Mesendoderm (in vitro differentiated cells): ENCODE measurements at regions not wholly inside any gene's neighbourhood (a gene's known extent, or its start where the extent isn't known, plus 50 kb on each side); places are given as distances from the start of the nearest gene placed in this dataset.

ENCODE experiments used
- DNase-seq: peaks from one replicate; pipeline ENCODE4 v3.0.0; 2013
- H2AK5ac ChIP-seq: 2 replicates; pipeline ENCODE4 v1.6.1; 2013; ENCODE audit warnings: low read length, inconsistent platforms
- H2BK120ac ChIP-seq: 2 replicates; pipeline ENCODE4 v1.6.1; 2013; ENCODE audit warnings: low read depth, mild to moderate bottlenecking, low read length, moderate library complexity, mixed read lengths
- H2BK15ac ChIP-seq: replicated peaks from 2 replicates; pipeline ENCODE4 v1.6.1; 2013; ENCODE audit warnings: low read depth, mild to moderate bottlenecking, moderate library complexity
- H2BK5ac ChIP-seq: 2 replicates; pipeline ENCODE4 v1.6.1; 2013; ENCODE audit warnings: low read length, inconsistent platforms
- H3K18ac ChIP-seq: 2 replicates; pipeline ENCODE4 v1.6.1; 2013; ENCODE audit warnings: mild to moderate bottlenecking, low read length, mixed read lengths
- H3K23ac ChIP-seq: one replicate; pipeline ENCODE4 v1.6.1; 2013; ENCODE audit warnings: low read length
- H3K27ac ChIP-seq: 2 replicates; pipeline ENCODE4 v1.5.1; 2013; ENCODE audit warnings: low read depth, mild to moderate bottlenecking, inconsistent platforms, low read length, moderate library complexity
- H3K27me3 ChIP-seq: 2 replicates; pipeline ENCODE4 v1.6.1; 2013; ENCODE audit warnings: low read length, control low read depth, mild to moderate bottlenecking, inconsistent platforms; ENCODE audit not compliant: insufficient read depth, poor library complexity
- H3K36me3 ChIP-seq: 2 replicates; pipeline ENCODE4 v1.6.1; 2013; ENCODE audit warnings: low read length, inconsistent platforms; ENCODE audit not compliant: control insufficient read depth, insufficient read depth
- H3K4ac ChIP-seq: one replicate; pipeline ENCODE4 v1.6.1; 2013; ENCODE audit warnings: low read depth, mild to moderate bottlenecking, low read length, moderate library complexity
- H3K4me1 ChIP-seq: 2 replicates; pipeline ENCODE4 v1.6.1; 2013; ENCODE audit warnings: low read depth, low read length, inconsistent platforms; ENCODE audit not compliant: control insufficient read depth
- H3K4me2 ChIP-seq: 2 replicates; pipeline ENCODE4 v1.6.1; 2013; ENCODE audit warnings: low read length
- H3K4me3 ChIP-seq: 2 replicates; pipeline ENCODE4 v1.5.1; 2013; ENCODE audit warnings: mild to moderate bottlenecking, low read length
- H3K56ac ChIP-seq: one replicate; pipeline ENCODE4 v1.6.1; 2013; ENCODE audit warnings: low read length
- H3K79me1 ChIP-seq: 2 replicates; pipeline ENCODE4 v1.6.1; 2013; ENCODE audit warnings: low read length, inconsistent platforms
- H3K79me2 ChIP-seq: 2 replicates; pipeline ENCODE4 v1.6.1; 2013; ENCODE audit warnings: mild to moderate bottlenecking, low read length; ENCODE audit not compliant: control insufficient read depth, insufficient read depth
- H3K9ac ChIP-seq: 2 replicates; pipeline ENCODE4 v1.6.1; 2013; ENCODE audit warnings: low read length, inconsistent platforms
- H4K5ac ChIP-seq: one replicate; pipeline ENCODE4 v1.6.1; 2013; ENCODE audit warnings: low read length
- H4K8ac ChIP-seq: one replicate; pipeline ENCODE4 v1.6.1; 2013; ENCODE audit warnings: low read depth, mild to moderate bottlenecking, control low read depth, low read length, moderate library complexity
- WGBS: extraction: QIAGEN DNeasy Blood & Tissue Kit; methylation state at CpG from one replicate; pipeline ENCODE4 v1.1.7; 2013; ENCODE audit warnings: low lambda C conversion rate, missing lambda C conversion rate; ENCODE audit not compliant: insufficient coverage; ENCODE audit errors: extremely low coverage; 5-methylcytosine and 5-hydroxymethylcytosine counted together

GRCh38 chr10:61825001-61825400, 76.5 kb upstream of the ARID5B start:
- Histone ChIP-seq H2BK5ac (no peak overlapping the region), H2BK120ac (no peak overlapping the region), H3K27me3 (no peaks in the 10 kb centered on the region), H3K9ac (no peak overlapping the region), H3K79me2 (no peaks in the 10 kb centered on the region), H4K5ac (no peak overlapping the region), H3K56ac (no peak overlapping the region), H2BK15ac (no peak overlapping the region), H4K8ac (no peak overlapping the region), H2AK5ac (no peak overlapping the region), H3K4me3 (no peak overlapping the region), H3K23ac (no peak overlapping the region), H3K18ac (no peak overlapping the region), H3K4ac (no peak overlapping the region), H3K79me1 (no peaks in the 10 kb centered on the region), H3K27ac (no peak overlapping the region), H3K4me1 (peaks cover 2% of the 10 kb centered on the region), H3K36me3 (no peaks in the 10 kb centered on the region), H3K4me2 (no peak overlapping the region)
- no CpG with 5 or more reads among the region's 5 CpGs for WGBS
- DNase-seq = no peak

DNA sequence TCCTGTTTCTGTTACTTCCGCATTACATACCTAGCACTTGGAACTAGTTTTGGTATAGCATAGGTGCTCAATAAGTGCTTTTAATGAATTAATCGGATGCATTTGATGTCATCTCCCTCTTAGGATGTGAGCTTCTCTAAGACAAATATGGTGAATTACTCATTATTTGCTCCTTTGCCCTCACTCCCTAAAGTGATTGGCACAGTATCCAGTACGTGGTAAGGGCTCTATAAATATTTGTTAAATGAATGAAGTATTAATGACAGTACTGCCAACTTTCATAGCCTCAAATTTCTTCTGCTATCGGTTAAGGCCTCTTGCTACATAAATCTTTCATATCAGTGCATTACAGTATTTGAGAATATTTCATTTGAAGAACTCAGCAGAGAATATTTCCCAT, 75.9 kb upstream of the ARID5B start:
- no peak overlapping the region for H3K4ac ChIP-seq
- no CpG with 5 or more reads among the region's 4 CpGs for WGBS
- H3K4me1 ChIP-seq = peaks cover 2% of the 10 kb centered on the region

DNA sequence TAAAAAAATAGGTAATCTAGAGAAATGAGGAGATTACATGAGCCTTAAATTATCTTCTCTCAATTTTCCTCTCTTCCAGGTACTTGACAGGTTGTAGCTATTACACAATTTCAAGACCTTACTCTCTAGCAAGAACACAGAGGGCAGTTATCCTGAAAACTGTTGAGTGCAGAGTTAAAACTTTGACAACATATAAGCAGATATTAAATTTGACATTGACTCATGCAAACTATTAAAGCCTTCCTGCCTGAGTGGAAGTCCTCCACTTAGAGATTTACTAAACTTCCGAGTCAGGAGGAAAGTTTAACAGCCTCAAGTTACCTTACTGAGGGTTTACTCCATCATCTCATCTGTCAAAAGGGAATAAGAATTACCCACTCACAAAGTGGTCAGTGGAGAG, 73.5 kb upstream of the ARID5B start:
- no peak for DNase-seq
- Histone ChIP-seq H3K79me2 (no peaks in the 10 kb centered on the region), H4K8ac (no peak overlapping the region)

More for the DNA sequence above, 75.9 kb upstream of the ARID5B start:
- no peak overlapping the region for H2BK15ac ChIP-seq
- no peak overlapping the region for H4K8ac ChIP-seq
- no peaks in the 10 kb centered on the region for H3K27me3 ChIP-seq
- H3K79me2 ChIP-seq = no peaks in the 10 kb centered on the region
- no peak overlapping the region for H3K18ac ChIP-seq
- H2BK120ac ChIP-seq = no peak overlapping the region
- H3K4me3 ChIP-seq = no peak overlapping the region
- no peak overlapping the region for H3K4me2 ChIP-seq
- H3K79me1 ChIP-seq = no peaks in the 10 kb centered on the region
- H3K27ac ChIP-seq = no peak overlapping the region
- H3K56ac ChIP-seq = no peak overlapping the region
- no peaks in the 10 kb centered on the region for H3K36me3 ChIP-seq
- no peak overlapping the region for H4K5ac ChIP-seq
- no peak for DNase-seq
- no peak overlapping the region for H3K23ac ChIP-seq
- no peak overlapping the region for H3K9ac ChIP-seq
- H2AK5ac ChIP-seq = no peak overlapping the region
- H2BK5ac ChIP-seq = no peak overlapping the region

DNA sequence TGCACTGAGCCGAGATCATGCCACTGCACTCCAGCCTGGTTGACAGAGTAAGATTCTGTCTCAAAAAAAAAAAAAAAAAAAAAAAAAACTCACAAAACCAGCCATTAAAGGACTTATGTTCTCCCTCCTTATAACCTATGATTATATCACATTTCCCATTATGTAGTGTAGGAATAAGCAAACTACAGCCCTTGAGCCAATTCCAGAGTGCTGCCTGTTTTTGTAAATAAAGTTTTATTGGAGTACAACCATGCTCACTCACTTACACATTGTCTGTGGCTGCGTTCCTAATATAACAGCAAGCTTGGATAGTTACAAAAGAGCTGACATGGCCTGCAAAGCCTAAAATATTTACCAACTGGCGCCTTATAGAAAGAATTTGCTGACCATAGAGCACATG, 72.7 kb upstream of the ARID5B start:
- Histone ChIP-seq H3K18ac (no peak overlapping the region), H4K8ac (no peak overlapping the region), H3K4me1 (no peaks in the 10 kb centered on the region), H3K4ac (no peak overlapping the region), H2AK5ac (no peak overlapping the region), H4K5ac (no peak overlapping the region), H3K56ac (no peak overlapping the region), H3K4me3 (no peak overlapping the region), H3K4me2 (no peak overlapping the region), H3K36me3 (no peaks in the 10 kb centered on the region), H3K27me3 (no peaks in the 10 kb centered on the region), H3K23ac (no peak overlapping the region), H2BK15ac (no peak overlapping the region), H3K79me1 (no peaks in the 10 kb centered on the region), H3K9ac (no peak overlapping the region), H3K27ac (no peak overlapping the region), H2BK120ac (no peak overlapping the region), H3K79me2 (no peaks in the 10 kb centered on the region), H2BK5ac (no peak overlapping the region)
- WGBS = no CpG with 5 or more reads among the region's 3 CpGs
- DNase-seq = no peak

More for the DNA sequence above, 73.5 kb upstream of the ARID5B start:
- no CpG with 5 or more reads among the region's 1 CpG for WGBS
- H2BK5ac ChIP-seq = no peak overlapping the region
- no peak overlapping the region for H3K9ac ChIP-seq
- no peak overlapping the region for H2AK5ac ChIP-seq
- H3K23ac ChIP-seq = no peak overlapping the region
- no peak overlapping the region for H3K18ac ChIP-seq
- H3K4me3 ChIP-seq = no peak overlapping the region
- H4K5ac ChIP-seq = no peak overlapping the region
- H3K4me1 ChIP-seq = no peaks in the 10 kb centered on the region
- H2BK120ac ChIP-seq = no peak overlapping the region
- no peaks in the 10 kb centered on the region for H3K79me1 ChIP-seq
- no peak overlapping the region for H3K56ac ChIP-seq
- H3K27me3 ChIP-seq = no peaks in the 10 kb centered on the region
- no peak overlapping the region for H3K4me2 ChIP-seq
- no peak overlapping the region for H3K4ac ChIP-seq
- no peak overlapping the region for H2BK15ac ChIP-seq
- no peak overlapping the region for H3K27ac ChIP-seq
- H3K36me3 ChIP-seq = no peaks in the 10 kb centered on the region

DNA sequence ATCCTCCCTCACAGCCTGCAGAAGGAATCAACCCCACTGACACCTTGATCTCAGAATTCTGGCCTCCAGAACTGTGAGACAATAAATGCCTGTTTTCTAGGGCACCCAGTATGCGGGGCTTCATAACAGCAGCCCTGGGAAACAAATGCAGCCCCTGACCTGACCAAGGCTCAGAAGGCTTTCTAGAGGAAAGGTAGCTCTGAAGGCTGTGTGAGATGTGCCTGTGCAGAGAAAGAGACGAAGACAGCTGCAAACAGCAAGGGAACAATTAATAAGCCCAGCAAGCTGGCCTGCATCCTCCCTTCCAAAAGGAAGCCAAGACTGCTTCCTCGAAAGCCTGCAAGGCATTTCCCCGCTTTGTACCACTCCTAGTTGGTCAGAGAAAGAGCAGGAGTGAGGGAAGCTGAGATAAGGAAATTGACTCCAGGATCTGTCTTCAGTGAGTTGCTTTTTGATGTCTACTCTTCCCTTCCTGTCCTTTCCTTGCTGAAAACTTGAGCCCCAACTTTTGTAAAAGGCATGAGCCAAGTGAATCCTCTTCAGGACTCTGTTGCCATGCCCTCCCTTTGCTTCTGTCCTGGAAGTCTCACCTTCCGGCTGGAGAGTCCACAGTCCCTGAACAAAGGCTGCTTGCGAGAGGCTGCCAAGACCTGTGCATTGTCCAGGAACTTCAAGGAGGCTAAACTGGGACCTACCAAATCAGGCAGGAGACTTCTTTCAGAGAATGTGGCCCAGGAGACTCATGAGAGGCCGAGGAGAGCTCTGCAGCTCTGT, 71.2 kb upstream of the ARID5B start:
- no peaks in the 10 kb centered on the region for H3K36me3 ChIP-seq
- no peak overlapping the region for H4K5ac ChIP-seq
- H3K4me1 ChIP-seq = no peaks in the 10 kb centered on the region
- H3K23ac ChIP-seq = no peak overlapping the region
- no peaks in the 10 kb centered on the region for H3K79me2 ChIP-seq
- H2BK15ac ChIP-seq = no peak overlapping the region
- no peak overlapping the region for H3K4ac ChIP-seq
- no peak overlapping the region for H4K8ac ChIP-seq
- H3K27me3 ChIP-seq = no peaks in the 10 kb centered on the region
- no peak overlapping the region for H3K18ac ChIP-seq
- H2AK5ac ChIP-seq = no peak overlapping the region
- H2BK5ac ChIP-seq = no peak overlapping the region
- H3K4me2 ChIP-seq = no peak overlapping the region
- no CpG with 5 or more reads among the region's 7 CpGs for WGBS
- no peaks in the 10 kb centered on the region for H3K79me1 ChIP-seq
- H3K4me3 ChIP-seq = no peak overlapping the region
- H3K56ac ChIP-seq = no peak overlapping the region
- DNase-seq = no peak
- H3K9ac ChIP-seq = no peak overlapping the region
- H3K27ac ChIP-seq = no peak overlapping the region
- no peak overlapping the region for H2BK120ac ChIP-seq

DNA sequence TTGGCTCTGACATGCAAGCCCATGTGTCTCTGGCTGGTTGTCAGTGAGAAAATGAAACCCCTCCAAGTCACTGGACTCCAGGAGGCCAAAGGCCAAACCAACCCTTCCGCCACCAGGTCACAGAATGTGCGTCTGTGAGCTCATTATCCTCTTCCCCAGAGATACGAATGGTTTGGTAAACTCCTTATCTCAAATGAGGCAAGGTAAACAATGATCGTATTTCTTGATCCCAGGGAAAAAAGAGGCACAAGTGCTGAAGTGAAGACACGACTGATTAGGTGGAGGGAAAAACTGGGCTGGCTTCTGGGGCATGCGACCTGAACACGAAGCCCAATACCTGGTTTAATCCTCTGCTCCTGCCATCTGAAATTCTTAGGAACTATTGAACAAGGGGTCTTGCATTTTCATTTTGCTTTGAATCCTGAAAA, 70.6 kb upstream of the ARID5B start:
- no peak overlapping the region for H3K4ac ChIP-seq
- H3K79me1 ChIP-seq = no peaks in the 10 kb centered on the region
- no peak overlapping the region for H4K5ac ChIP-seq
- no peaks in the 10 kb centered on the region for H3K27me3 ChIP-seq
- H4K8ac ChIP-seq = no peak overlapping the region
- H3K23ac ChIP-seq = no peak overlapping the region
- H3K36me3 ChIP-seq = no peaks in the 10 kb centered on the region
- no peak overlapping the region for H2BK15ac ChIP-seq
- H3K18ac ChIP-seq = no peak overlapping the region
- no peak overlapping the region for H2AK5ac ChIP-seq
- no peak overlapping the region for H3K9ac ChIP-seq
- no peaks in the 10 kb centered on the region for H3K4me1 ChIP-seq
- H3K4me2 ChIP-seq = no peak overlapping the region
- H3K56ac ChIP-seq = no peak overlapping the region
- H3K79me2 ChIP-seq = no peaks in the 10 kb centered on the region
- WGBS = no CpG with 5 or more reads among the region's 7 CpGs
- no peak overlapping the region for H2BK120ac ChIP-seq
- H2BK5ac ChIP-seq = no peak overlapping the region
- no peak for DNase-seq
- no peak overlapping the region for H3K4me3 ChIP-seq
- H3K27ac ChIP-seq = no peak overlapping the region
